ENCODE measurements at regions not wholly inside any gene's neighbourhood (a gene's known extent, or its start where the extent isn't known, plus 50 kb on each side); places are given as distances from the start of the nearest gene placed in this dataset.

GRCh38 chr10:56142092-56142728, 218.8 kb downstream of the ZWINT start:
- DNase-seq: no peak
- Histone ChIP-seq H3K36me3 (no peaks in the 10 kb centered on the region), H3K9me3 (no peaks in the 10 kb centered on the region), H3K27me3 (no peaks in the 10 kb centered on the region), H3K4me3 (no peak overlapping the region), H3K4me1 (no peaks in the 10 kb centered on the region), H3K27ac (no peak overlapping the region)
- TF ChIP-seq POLR2A (IDR thresholded peaks at IDR 0.05) (no peak), CTCF (IDR thresholded peaks at IDR 0.05) (no peak)
- intact Hi-C loops (cut with DNase I; ENCODE audit: low total_unique reads): no loop called here

GRCh38 chr10:56139405-56139804, 221.7 kb downstream of the ZWINT start:
- no peaks in the 10 kb centered on the region for H3K4me1 ChIP-seq
- H3K36me3 ChIP-seq: no peaks in the 10 kb centered on the region
- intact Hi-C loops (cut with DNase I; ENCODE audit: low total_unique reads): no loop called here
- H3K9me3 ChIP-seq: no peaks in the 10 kb centered on the region
- TF ChIP-seq POLR2A (IDR thresholded peaks at IDR 0.05) (no peak), CTCF (IDR thresholded peaks at IDR 0.05) (no peak)
- H3K4me3 ChIP-seq: no peak overlapping the region
- DNase-seq: no peak
- no peaks in the 10 kb centered on the region for H3K27me3 ChIP-seq
- no peak overlapping the region for H3K27ac ChIP-seq

- H3K27me3 ChIP-seq: no peaks in the 10 kb centered on the region
- no peak overlapping the region for H3K27ac ChIP-seq
- H3K36me3 ChIP-seq: no peaks in the 10 kb centered on the region
- H3K9me3 ChIP-seq: no peaks in the 10 kb centered on the region
- H3K4me3 ChIP-seq: no peak overlapping the region
- no peak for TF ChIP-seq POLR2A (IDR thresholded peaks at IDR 0.05)
- TF ChIP-seq CTCF (IDR thresholded peaks at IDR 0.05): no peak
- DNase-seq: no peak
- intact Hi-C loops (cut with DNase I; ENCODE audit: low total_unique reads): no loop called here
- no peaks in the 10 kb centered on the region for H3K4me1 ChIP-seq
Measured at GRCh38 chr10:56135828-56136227, 225.2 kb downstream of the ZWINT start.

- Histone ChIP-seq H3K4me3 (no peak overlapping the region), H3K36me3 (no peaks in the 10 kb centered on the region), H3K27me3 (no peaks in the 10 kb centered on the region), H3K9me3 (no peaks in the 10 kb centered on the region), H3K27ac (no peak overlapping the region), H3K4me1 (no peaks in the 10 kb centered on the region)
- TF ChIP-seq POLR2A (IDR thresholded peaks at IDR 0.05) (no peak), CTCF (IDR thresholded peaks at IDR 0.05) (no peak)
- no peak for DNase-seq
- intact Hi-C loops (cut with DNase I; ENCODE audit: low total_unique reads): no loop called here
Measured at GRCh38 chr10:56123247-56123646, 237.8 kb downstream of the ZWINT start.

GRCh38 chr10:56116684-56117083, 244.4 kb downstream of the ZWINT start:
- Histone ChIP-seq H3K4me3 (no peak overlapping the region), H3K9me3 (no peaks in the 10 kb centered on the region)

More at GRCh38 chr10:56116684-56117083, 244.4 kb downstream of the ZWINT start:
- Histone ChIP-seq H3K27ac (no peak overlapping the region), H3K4me1 (no peaks in the 10 kb centered on the region), H3K36me3 (no peaks in the 10 kb centered on the region), H3K27me3 (no peaks in the 10 kb centered on the region)
- intact Hi-C loops (cut with DNase I; ENCODE audit: low total_unique reads): no loop called here
- TF ChIP-seq POLR2A (IDR thresholded peaks at IDR 0.05) (no peak), CTCF (IDR thresholded peaks at IDR 0.05) (no peak)
- no peak for DNase-seq

Data from uterus (tissue), 3 donors.